Epithelial cell of esophagus (primary cell): ENCODE measurements at regions not wholly inside any gene's neighbourhood (a gene's known extent, or its start where the extent isn't known, plus 50 kb on each side); places are given as distances from the start of the nearest gene placed in this dataset.

ENCODE experiments used
- DNase-seq: peaks from one replicate; pipeline ENCODE4 v3.0.0; 2010; ENCODE audit warnings: low read depth
- H3K4me3 ChIP-seq: 2 replicates; pipeline ENCODE4 v1.5.1; 2011; ENCODE audit warnings: mild to moderate bottlenecking, low read length, control low read depth
- TF ChIP-seq, protein P1 (sequence below): IDR thresholded peaks from 2 replicates; pipeline ENCODE4 v1.5.1; 2011; ENCODE audit warnings: low read depth, mild to moderate bottlenecking, low read length, control low read depth, inconsistent platforms; ENCODE audit not compliant: insufficient read depth; ENCODE audit errors: missing control alignments

GRCh38 chr2:185179743-185180142, 558.9 kb upstream of the FSIP2 start:
- TF ChIP-seq, protein P1, sequence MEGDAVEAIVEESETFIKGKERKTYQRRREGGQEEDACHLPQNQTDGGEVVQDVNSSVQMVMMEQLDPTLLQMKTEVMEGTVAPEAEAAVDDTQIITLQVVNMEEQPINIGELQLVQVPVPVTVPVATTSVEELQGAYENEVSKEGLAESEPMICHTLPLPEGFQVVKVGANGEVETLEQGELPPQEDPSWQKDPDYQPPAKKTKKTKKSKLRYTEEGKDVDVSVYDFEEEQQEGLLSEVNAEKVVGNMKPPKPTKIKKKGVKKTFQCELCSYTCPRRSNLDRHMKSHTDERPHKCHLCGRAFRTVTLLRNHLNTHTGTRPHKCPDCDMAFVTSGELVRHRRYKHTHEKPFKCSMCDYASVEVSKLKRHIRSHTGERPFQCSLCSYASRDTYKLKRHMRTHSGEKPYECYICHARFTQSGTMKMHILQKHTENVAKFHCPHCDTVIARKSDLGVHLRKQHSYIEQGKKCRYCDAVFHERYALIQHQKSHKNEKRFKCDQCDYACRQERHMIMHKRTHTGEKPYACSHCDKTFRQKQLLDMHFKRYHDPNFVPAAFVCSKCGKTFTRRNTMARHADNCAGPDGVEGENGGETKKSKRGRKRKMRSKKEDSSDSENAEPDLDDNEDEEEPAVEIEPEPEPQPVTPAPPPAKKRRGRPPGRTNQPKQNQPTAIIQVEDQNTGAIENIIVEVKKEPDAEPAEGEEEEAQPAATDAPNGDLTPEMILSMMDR, result no peak
- no peak overlapping the region for H3K4me3 ChIP-seq
- DNase-seq, result no peak

GRCh38 chr2:185181901-185182300, 556.7 kb upstream of the FSIP2 start:
- peak; percentile 26 for DNase-seq
- TF ChIP-seq, protein P1, result no peak
- H3K4me3 ChIP-seq, result no peak overlapping the region

DNA sequence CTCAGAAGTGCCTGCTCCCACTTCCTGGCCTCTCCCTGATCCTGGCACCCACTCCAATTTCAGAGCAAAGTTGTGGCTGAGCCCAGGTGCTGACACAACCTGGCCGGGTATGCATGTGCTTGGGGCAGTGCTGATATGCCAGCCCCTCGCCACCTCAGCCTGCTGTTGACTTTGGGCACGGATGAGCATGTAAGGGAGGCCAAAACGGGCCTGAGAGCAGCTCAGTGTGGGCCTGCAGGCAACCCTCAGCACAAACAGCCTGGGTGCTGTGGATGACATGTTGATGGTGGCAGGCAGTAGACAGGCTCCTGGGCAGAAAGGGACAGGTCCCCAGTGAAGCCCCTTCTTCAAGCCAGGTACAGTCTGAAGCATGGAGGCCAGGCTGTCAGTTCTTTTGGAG, 553.6 kb upstream of the FSIP2 start:
- H3K4me3 ChIP-seq, result no peak overlapping the region
- DNase-seq, result no peak
- TF ChIP-seq, protein P1, result no peak

- H3K4me3 ChIP-seq, result no peak overlapping the region
- TF ChIP-seq, protein P1, result no peak
- peak; percentile 59 for DNase-seq
These were observed 551.2 kb upstream of the FSIP2 start for GRCh38 chr2:185187421-185187820.

- TF ChIP-seq, protein P1, result no peak
- no peak overlapping the region for H3K4me3 ChIP-seq
- DNase-seq, result no peak
These were observed 549.9 kb upstream of the FSIP2 start for GRCh38 chr2:185188656-185189055.

- no peak overlapping the region for H3K4me3 ChIP-seq
- DNase-seq, result no peak
- TF ChIP-seq, protein P1, result no peak
These were observed 537.5 kb upstream of the FSIP2 start for GRCh38 chr2:185201063-185201462.

GRCh38 chr2:185202381-185202780, 536.2 kb upstream of the FSIP2 start:
- no peak for DNase-seq
- TF ChIP-seq, protein P1, result no peak
- no peak overlapping the region for H3K4me3 ChIP-seq
